GM20000 (cell line): ENCODE measurements at regions not wholly inside any gene's neighbourhood (a gene's known extent, or its start where the extent isn't known, plus 50 kb on each side); places are given as distances from the start of the nearest gene placed in this dataset.

Source experiments
- DNase-seq: peaks from one replicate; pipeline ENCODE4 v3.0.0; 2012; ENCODE audit warnings: low spot score
- TF ChIP-seq, protein P1 (sequence below): IDR thresholded peaks from 2 replicates; pipeline ENCODE4 v1.5.1; 2012; ENCODE audit warnings: mild to moderate bottlenecking, control low read depth; ENCODE audit errors: extremely low read depth, missing control alignments

- no peak for DNase-seq
- TF ChIP-seq, protein P1, sequence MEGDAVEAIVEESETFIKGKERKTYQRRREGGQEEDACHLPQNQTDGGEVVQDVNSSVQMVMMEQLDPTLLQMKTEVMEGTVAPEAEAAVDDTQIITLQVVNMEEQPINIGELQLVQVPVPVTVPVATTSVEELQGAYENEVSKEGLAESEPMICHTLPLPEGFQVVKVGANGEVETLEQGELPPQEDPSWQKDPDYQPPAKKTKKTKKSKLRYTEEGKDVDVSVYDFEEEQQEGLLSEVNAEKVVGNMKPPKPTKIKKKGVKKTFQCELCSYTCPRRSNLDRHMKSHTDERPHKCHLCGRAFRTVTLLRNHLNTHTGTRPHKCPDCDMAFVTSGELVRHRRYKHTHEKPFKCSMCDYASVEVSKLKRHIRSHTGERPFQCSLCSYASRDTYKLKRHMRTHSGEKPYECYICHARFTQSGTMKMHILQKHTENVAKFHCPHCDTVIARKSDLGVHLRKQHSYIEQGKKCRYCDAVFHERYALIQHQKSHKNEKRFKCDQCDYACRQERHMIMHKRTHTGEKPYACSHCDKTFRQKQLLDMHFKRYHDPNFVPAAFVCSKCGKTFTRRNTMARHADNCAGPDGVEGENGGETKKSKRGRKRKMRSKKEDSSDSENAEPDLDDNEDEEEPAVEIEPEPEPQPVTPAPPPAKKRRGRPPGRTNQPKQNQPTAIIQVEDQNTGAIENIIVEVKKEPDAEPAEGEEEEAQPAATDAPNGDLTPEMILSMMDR: no peak
These were observed 253.2 kb downstream of the HAO1 start for GRCh38 chr20:7687065-7687464.

DNA sequence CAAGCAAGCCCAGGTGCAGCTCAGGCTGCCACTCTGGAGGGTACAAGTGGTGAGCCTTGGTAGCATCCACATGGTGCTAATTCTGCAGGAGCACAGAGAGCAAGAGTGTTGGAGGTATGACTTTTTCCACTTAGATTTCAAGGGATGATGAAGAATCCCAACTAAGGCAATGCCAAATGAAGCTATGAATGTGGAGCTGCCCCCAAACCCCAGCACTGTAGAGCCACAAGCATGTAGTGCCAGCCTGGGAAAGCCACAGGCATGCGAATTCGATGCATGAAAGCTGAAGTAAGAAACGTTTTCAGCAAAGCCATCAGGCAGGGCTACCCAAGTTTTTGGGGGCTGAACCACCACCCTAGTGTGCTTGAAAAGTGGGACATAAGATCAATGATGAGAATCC, 251.1 kb downstream of the HAO1 start:
- TF ChIP-seq, protein P1: no peak
- DNase-seq: no peak

GRCh38 chr20:7691647-7692269, 248.5 kb downstream of the HAO1 start:
- TF ChIP-seq, protein P1: no peak
- no peak for DNase-seq

- DNase-seq: no peak
- TF ChIP-seq, protein P1: no peak
These were observed 247.8 kb downstream of the HAO1 start for GRCh38 chr20:7692478-7692877.

- no peak for DNase-seq
- TF ChIP-seq, protein P1: no peak
These were observed 246.5 kb downstream of the HAO1 start for GRCh38 chr20:7693761-7694160.

GRCh38 chr20:7695051-7695495, 245.2 kb downstream of the HAO1 start:
- DNase-seq: no peak
- TF ChIP-seq, protein P1: no peak

DNA sequence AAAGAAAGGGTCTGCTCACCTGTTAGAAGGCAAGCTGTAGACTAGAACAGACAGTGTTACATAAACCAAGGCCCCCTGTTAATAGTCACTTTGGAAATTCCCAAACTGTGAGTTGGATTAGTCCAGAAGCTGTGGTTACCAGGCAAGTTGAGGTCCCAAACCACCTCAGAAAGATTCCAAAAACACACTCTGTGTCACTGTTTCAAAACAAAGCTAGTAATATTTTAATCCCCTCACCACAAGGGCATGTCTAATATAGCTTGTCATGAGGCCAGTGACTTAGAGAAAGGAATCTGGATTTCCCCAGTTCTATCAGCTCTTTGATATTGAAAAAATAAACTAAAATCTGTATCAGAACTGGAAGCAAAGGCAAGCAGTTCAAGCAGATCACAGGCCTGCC, 244.6 kb downstream of the HAO1 start:
- TF ChIP-seq, protein P1: no peak
- DNase-seq: no peak
